GM12878 (cell line): ENCODE measurements at regions not wholly inside any gene's neighbourhood (a gene's known extent, or its start where the extent isn't known, plus 50 kb on each side); places are given as distances from the start of the nearest gene placed in this dataset.
A peak's percentile ranks its signal among the peaks of the same experiment; 100 is the strongest.

ENCODE experiments used
- CUX1 ChIP-seq: IDR thresholded peaks from 2 replicates; pipeline ENCODE4 v1.6.1; 2012; ENCODE audit warnings: improper control_type of control experiment, low read depth, low read length; ENCODE audit not compliant: insufficient replicate concordance
- GATAD2B ChIP-seq: fragments of 450-650 bp; conservative IDR thresholded peaks from 2 replicates; pipeline ENCODE4 v1.6.1; 2017; ENCODE audit warnings: low read depth, mild to moderate bottlenecking, moderate library complexity
- TCF12 ChIP-seq: IDR thresholded peaks from 2 replicates; pipeline ENCODE4 v1.6.1; 2011; ENCODE audit warnings: low read depth, mild to moderate bottlenecking, low read length
- TF ChIP-seq, protein P1 (sequence below): fragments of 450-650 bp; IDR thresholded peaks from 2 replicates; pipeline ENCODE4 v1.6.1; 2017; ENCODE audit warnings: low read depth, mild to moderate bottlenecking, moderate library complexity

GRCh38 chr3:72340476-72341379 lies 507.5 kb downstream of the SHQ1 start (continued):
- peak; percentile 12; the same call in 1 of the 2 replicates for TF ChIP-seq TCF12
- TF ChIP-seq, protein P1, sequence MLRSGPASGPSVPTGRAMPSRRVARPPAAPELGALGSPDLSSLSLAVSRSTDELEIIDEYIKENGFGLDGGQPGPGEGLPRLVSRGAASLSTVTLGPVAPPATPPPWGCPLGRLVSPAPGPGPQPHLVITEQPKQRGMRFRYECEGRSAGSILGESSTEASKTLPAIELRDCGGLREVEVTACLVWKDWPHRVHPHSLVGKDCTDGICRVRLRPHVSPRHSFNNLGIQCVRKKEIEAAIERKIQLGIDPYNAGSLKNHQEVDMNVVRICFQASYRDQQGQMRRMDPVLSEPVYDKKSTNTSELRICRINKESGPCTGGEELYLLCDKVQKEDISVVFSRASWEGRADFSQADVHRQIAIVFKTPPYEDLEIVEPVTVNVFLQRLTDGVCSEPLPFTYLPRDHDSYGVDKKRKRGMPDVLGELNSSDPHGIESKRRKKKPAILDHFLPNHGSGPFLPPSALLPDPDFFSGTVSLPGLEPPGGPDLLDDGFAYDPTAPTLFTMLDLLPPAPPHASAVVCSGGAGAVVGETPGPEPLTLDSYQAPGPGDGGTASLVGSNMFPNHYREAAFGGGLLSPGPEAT = peak; percentile 31; the same call in 1 of the 2 replicates
- TF ChIP-seq GATAD2B = peak; percentile 73
- TF ChIP-seq CUX1 = peak; percentile 34
